A549 (cell line): ENCODE measurements at regions not wholly inside any gene's neighbourhood (a gene's known extent, or its start where the extent isn't known, plus 50 kb on each side); places are given as distances from the start of the nearest gene placed in this dataset.

ENCODE experiments used
- CBX8 ChIP-seq: fragments of 200-600 bp; sonication (generic); IDR thresholded peaks from 2 replicates; pipeline ENCODE4 v1.6.1; 2016
- CTCF ChIP-seq: fragments of >200 bp; sonication (Bioruptor Twin); formaldehyde crosslinking; IDR thresholded peaks from 3 replicates; pipeline ENCODE4 v1.5.1; 2016
- HDAC2 ChIP-seq: fragments of 200-600 bp; sonication (generic); IDR thresholded peaks from 2 replicates; pipeline ENCODE4 v1.6.1; 2016
- HOXA7 ChIP-seq: fragments of 250-450 bp; sonication (Bioruptor Pico); IDR thresholded peaks from 2 replicates; pipeline ENCODE4 v1.5.0; 2020; ENCODE audit warnings: mild to moderate bottlenecking, moderate library complexity
- JUNB ChIP-seq: fragments of >200 bp; sonication (Bioruptor Twin); formaldehyde crosslinking; IDR thresholded peaks from 2 replicates; pipeline ENCODE4 v1.6.1; 2016
- MYC ChIP-seq: IDR thresholded peaks from 2 replicates; pipeline ENCODE4 v1.6.1; 2012; ENCODE audit warnings: mild to moderate bottlenecking, inconsistent platforms, low read length, improper control_type of control experiment, borderline replicate concordance
- PHF8 ChIP-seq: fragments of 200-600 bp; sonication (generic); IDR thresholded peaks from 2 replicates; pipeline ENCODE4 v1.6.1; 2016; ENCODE audit warnings: low read depth, mild to moderate bottlenecking, antibody characterized with exemption, moderate library complexity, borderline replicate concordance
- POLR2A ChIP-seq: IDR thresholded peaks from 2 replicates; pipeline ENCODE4 v1.6.1; 2012; ENCODE audit warnings: mild to moderate bottlenecking, low read length

GRCh38 chr14:103233328-103233727 lies 100.7 kb upstream of the EIF5 start:
- TF ChIP-seq CTCF (no peak), MYC (no peak), PHF8 (no peak), CBX8 (no peak), HOXA7 (CRISPR knock-in tag) (no peak), HDAC2 (no peak), POLR2A (no peak), JUNB (no peak)
